NCI-H82 treated with DMSO at 0.1 percent for 48 hours (cell line): ENCODE measurements at regions not wholly inside any gene's neighbourhood (a gene's known extent, or its start where the extent isn't known, plus 50 kb on each side); places are given as distances from the start of the nearest gene placed in this dataset.

Source experiments
- DNase-seq: peaks from one replicate; lab custom pipeline; 2025; ENCODE audit not compliant: unreplicated experiment; lab: John Stamatoyannopoulos, UW

GRCh38 chrX:124984140-124984813 lies 335.4 kb upstream of the TEX13C start:
- no peak for DNase-seq

DNA sequence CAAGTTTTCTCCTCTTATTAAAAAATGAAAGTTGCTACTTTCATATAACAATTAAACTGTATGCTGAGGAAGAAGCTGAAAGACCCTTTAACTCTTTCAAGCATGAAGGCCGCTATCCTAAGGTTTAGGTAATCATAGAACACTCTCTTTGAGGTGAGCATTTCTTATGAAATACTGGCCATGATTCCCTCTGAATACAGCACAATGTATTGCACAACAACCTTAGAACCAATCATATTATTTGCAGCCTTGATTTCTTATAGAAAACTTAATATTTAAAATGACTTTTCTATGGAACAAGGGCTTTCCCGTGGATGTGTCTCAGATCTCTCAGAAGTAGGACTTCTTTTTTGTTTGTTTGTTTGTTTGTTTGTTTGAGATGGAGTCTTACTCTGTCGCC lies 333.4 kb upstream of the TEX13C start:
- DNase-seq = no peak

DNA sequence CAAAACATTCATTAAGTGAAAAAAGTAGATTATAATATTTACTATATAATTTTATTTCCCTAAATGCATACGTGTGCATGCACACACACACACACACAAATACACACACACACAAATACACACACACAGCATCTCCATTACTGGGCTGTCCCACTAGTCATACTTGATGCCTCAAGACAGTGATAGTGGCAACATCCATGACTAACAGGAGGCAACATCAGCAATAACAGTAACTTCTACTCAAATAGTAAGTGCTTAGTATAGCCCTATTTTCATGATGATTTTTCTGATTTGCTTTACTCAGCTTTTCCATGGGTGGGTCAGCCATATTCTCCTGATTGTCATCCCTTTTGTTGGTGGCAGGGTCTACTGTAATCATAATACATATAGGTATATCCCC lies 325.9 kb upstream of the TEX13C start:
- DNase-seq = no peak

DNA sequence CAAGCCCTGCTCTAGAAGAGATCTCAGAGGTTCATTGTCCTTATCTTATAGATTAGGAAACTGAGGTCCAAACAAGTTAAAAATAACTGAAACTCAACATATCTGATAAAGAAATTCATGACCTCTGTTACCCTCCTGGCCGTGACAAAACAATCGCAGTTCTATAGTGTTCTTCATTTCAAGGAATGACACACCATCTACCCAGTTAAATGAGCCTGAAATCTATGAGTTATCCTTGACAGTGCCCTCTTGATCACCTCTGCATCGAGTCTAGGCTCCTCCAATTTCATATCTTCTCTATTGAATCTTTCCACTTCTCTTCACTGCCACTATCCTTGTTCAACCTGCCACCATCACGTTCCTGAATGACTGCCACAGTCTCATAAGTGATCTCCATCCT lies 325.3 kb upstream of the TEX13C start:
- DNase-seq = no peak

DNA sequence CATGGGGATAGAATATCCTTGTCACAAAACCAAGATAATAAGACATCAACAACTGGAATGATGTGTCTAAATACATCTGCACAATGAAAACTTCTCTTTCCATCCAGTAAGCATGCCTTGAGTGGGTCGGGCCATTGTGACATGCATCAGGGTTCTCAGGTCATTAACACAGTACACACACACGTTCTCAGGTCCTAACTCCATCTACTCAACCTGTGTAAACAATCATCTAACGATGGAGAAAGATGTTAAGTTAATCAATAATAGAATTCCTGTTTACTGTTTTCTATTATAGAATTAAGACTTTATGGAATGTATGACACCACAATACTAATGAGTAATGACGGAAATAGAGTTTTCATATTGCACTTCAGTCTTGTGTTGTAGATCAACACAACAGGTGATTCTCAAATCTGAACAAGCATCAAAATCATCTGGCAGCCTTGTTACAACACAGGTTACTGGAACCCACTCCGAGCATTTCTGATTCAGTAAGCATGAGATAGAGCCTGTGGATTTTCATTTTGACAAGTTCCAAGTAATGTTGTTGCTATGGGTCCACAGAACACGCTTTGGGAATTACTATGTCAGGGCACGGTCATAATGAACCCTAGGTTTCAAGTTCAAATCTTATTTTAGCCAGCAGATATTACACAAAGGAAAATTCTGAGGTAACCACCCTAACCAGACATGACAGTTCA lies 315.8 kb upstream of the TEX13C start:
- DNase-seq = no peak

GRCh38 chrX:125004799-125005198 lies 314.9 kb upstream of the TEX13C start:
- no peak for DNase-seq

- DNase-seq = no peak
These were observed 313.8 kb upstream of the TEX13C start for GRCh38 chrX:125005863-125006262.

DNA sequence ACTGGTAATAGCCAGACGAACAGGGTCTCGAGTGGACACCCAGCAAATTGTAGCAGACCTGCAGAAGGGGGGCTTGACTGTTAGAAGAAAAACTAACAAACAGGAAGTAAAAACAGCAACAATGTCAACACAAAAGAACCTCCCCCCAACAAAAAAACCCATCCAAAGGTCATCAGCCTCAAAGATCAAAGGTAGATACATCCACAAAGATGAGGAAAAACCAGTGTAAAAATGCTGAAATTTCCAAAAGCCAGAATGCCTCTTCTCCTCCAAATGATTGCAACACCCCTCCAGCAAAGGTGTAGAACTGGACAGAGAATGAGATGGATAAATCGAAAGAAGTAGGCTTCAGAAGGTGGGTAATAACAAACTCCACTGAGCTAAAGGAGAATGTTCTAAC lies 313.0 kb upstream of the TEX13C start:
- DNase-seq = no peak

- no peak for DNase-seq
These were observed 307.1 kb upstream of the TEX13C start for GRCh38 chrX:125012585-125012984.

GRCh38 chrX:125029131-125029530 lies 290.5 kb upstream of the TEX13C start:
- DNase-seq = no peak
